ENCODE measurements at regions not wholly inside any gene's neighbourhood (a gene's known extent, or its start where the extent isn't known, plus 50 kb on each side); places are given as distances from the start of the nearest gene placed in this dataset.

DNA sequence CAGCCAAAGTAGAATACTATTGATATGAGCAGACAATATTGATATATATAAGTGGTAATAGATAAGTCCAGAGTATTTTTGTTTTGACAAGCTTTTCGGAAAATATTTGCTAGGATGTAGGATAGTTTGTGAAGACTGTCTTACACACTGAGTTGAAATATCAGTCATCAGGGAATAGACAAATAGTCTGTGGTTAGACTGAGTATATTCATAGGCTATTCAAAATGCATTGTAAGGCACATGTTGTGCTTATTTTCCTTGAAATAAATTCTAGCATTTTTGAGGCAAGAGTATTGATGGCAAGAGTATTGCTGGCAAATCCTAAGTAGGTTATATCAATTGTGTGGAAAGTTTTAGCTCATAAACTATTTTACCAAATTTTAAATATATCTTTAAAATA, 201.1 kb downstream of the LRIG3 start:
- Histone ChIP-seq H3K4me3 (replicated peaks; ENCODE audit: low read depth, low read length) (no peak overlapping the region), H3K27me3 (replicated peaks; ENCODE audit: control insufficient read depth, insufficient read depth, low read length) (no peaks in the 10 kb centered on the region), H3K36me3 (ENCODE audit: control insufficient read depth, insufficient read depth, low read length) (no peaks in the 10 kb centered on the region)
- DNase-seq (ENCODE audit: extremely low read depth, insufficient read length) = no peak
- TF ChIP-seq CTCF (IDR thresholded peaks at IDR 0.05; ENCODE audit: insufficient read depth, low read length, poor library complexity, severe bottlenecking) = no peak

DNA sequence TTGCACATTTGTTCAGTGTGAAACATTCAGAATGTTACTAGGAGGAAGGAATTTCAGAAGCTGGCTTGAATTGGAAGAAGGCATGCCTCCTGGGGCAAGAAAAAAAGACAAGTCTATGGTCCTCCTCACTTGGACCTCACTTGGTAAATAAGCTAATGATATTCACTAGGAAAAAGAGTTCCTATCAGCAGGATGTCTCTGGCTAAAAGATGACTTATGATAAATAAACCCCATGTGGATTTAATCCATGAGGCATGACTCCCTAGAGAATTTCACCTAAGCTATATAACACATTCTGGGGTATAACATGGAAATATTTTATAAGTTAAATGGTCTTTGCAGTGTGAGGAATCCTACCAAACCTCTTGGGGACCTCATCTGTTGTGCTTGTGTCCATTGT, 199.9 kb downstream of the LRIG3 start:
- no peak for TF ChIP-seq CTCF (IDR thresholded peaks at IDR 0.05; ENCODE audit: insufficient read depth, low read length, poor library complexity, severe bottlenecking)
- DNase-seq (ENCODE audit: extremely low read depth, insufficient read length) = no peak
- Histone ChIP-seq H3K36me3 (ENCODE audit: control insufficient read depth, insufficient read depth, low read length) (no peaks in the 10 kb centered on the region), H3K27me3 (replicated peaks; ENCODE audit: control insufficient read depth, insufficient read depth, low read length) (no peaks in the 10 kb centered on the region), H3K4me3 (replicated peaks; ENCODE audit: low read depth, low read length) (no peak overlapping the region)

- no peak for TF ChIP-seq CTCF (IDR thresholded peaks at IDR 0.05; ENCODE audit: insufficient read depth, low read length, poor library complexity, severe bottlenecking)
- Histone ChIP-seq H3K4me3 (replicated peaks; ENCODE audit: low read depth, low read length) (no peak overlapping the region), H3K36me3 (ENCODE audit: control insufficient read depth, insufficient read depth, low read length) (no peaks in the 10 kb centered on the region), H3K27me3 (replicated peaks; ENCODE audit: control insufficient read depth, insufficient read depth, low read length) (no peaks in the 10 kb centered on the region)
- no peak for DNase-seq (ENCODE audit: extremely low read depth, insufficient read length)
Observed at GRCh38 chr12:58725400-58726105, 194.8 kb downstream of the LRIG3 start.

- DNase-seq (ENCODE audit: extremely low read depth, insufficient read length) = no peak
- TF ChIP-seq CTCF (IDR thresholded peaks at IDR 0.05; ENCODE audit: insufficient read depth, low read length, poor library complexity, severe bottlenecking) = no peak
- H3K4me3 ChIP-seq (replicated peaks; ENCODE audit: low read depth, low read length) = no peak overlapping the region
- no peaks in the 10 kb centered on the region for H3K36me3 ChIP-seq (ENCODE audit: control insufficient read depth, insufficient read depth, low read length)
- H3K27me3 ChIP-seq (replicated peaks; ENCODE audit: control insufficient read depth, insufficient read depth, low read length) = no peaks in the 10 kb centered on the region
Observed at GRCh38 chr12:58727521-58727920, 192.8 kb downstream of the LRIG3 start.

DNA sequence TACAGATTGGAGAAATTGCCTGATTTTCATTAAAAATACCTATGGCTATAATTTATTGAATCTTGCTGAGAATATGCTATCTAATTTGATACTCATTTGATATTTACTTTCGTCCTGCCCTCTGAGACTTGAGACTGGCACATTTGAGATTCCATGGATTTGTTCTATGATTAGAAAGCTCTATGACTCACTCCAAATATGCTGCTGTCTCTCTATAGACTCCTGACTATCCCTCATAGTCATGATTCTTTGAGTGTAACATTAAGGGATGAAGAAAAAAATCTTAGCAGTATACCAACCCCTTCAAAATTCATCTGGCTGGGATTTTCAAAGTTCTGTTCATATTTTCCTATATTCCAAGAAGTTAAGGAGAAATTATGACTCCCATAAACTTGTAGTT, 191.9 kb downstream of the LRIG3 start:
- TF ChIP-seq CTCF (IDR thresholded peaks at IDR 0.05; ENCODE audit: insufficient read depth, low read length, poor library complexity, severe bottlenecking) = no peak
- no peak overlapping the region for H3K4me3 ChIP-seq (replicated peaks; ENCODE audit: low read depth, low read length)
- no peak for DNase-seq (ENCODE audit: extremely low read depth, insufficient read length)
- H3K27me3 ChIP-seq (replicated peaks; ENCODE audit: control insufficient read depth, insufficient read depth, low read length) = no peaks in the 10 kb centered on the region
- no peaks in the 10 kb centered on the region for H3K36me3 ChIP-seq (ENCODE audit: control insufficient read depth, insufficient read depth, low read length)

GRCh38 chr12:58731096-58731495, 189.2 kb downstream of the LRIG3 start:
- Histone ChIP-seq H3K4me3 (replicated peaks; ENCODE audit: low read depth, low read length) (no peak overlapping the region), H3K27me3 (replicated peaks; ENCODE audit: control insufficient read depth, insufficient read depth, low read length) (no peaks in the 10 kb centered on the region), H3K36me3 (ENCODE audit: control insufficient read depth, insufficient read depth, low read length) (no peaks in the 10 kb centered on the region)
- no peak for TF ChIP-seq CTCF (IDR thresholded peaks at IDR 0.05; ENCODE audit: insufficient read depth, low read length, poor library complexity, severe bottlenecking)
- no peak for DNase-seq (ENCODE audit: extremely low read depth, insufficient read length)

All from GM06990 (cell line).